ENCODE measurements at regions not wholly inside any gene's neighbourhood (a gene's known extent, or its start where the extent isn't known, plus 50 kb on each side); places are given as distances from the start of the nearest gene placed in this dataset.

- TF ChIP-seq CEBPB (IDR thresholded peaks at IDR 0.05) (no peak), SREBF2 (IDR thresholded peaks at IDR 0.05) (no peak), CHD4 (IDR thresholded peaks at IDR 0.05; ENCODE audit: borderline replicate concordance) (no peak), ZSCAN20 (CRISPR knock-in tag; IDR thresholded peaks at IDR 0.05) (no peak), CBX2 (IDR thresholded peaks at IDR 0.05; ENCODE audit: borderline replicate concordance, low read depth) (no peak), JUN (IDR thresholded peaks at IDR 0.05) (no peak), CTCF (IDR thresholded peaks at IDR 0.05) (no peak), POLR2A (IDR thresholded peaks at IDR 0.05; ENCODE audit: low read length) (no peak), PHF8 (IDR thresholded peaks at IDR 0.05; ENCODE audit: borderline replicate concordance, low read depth) (no peak)
Measured at GRCh38 chr7:106180721-106181120, 68.6 kb upstream of the SYPL1 start.

All from A549 (cell line).